DMS79 treated with DMSO at 0.1 percent for 48 hours (cell line): ENCODE measurements at regions not wholly inside any gene's neighbourhood (a gene's known extent, or its start where the extent isn't known, plus 50 kb on each side); places are given as distances from the start of the nearest gene placed in this dataset.

Experiments
- DNase-seq: peaks from one replicate; lab custom pipeline; 2025; lab: John Stamatoyannopoulos, UW

GRCh38 chr5:165188556-165189175 is 1683.2 kb downstream of the MAT2B start:
- no peak for DNase-seq

DNA sequence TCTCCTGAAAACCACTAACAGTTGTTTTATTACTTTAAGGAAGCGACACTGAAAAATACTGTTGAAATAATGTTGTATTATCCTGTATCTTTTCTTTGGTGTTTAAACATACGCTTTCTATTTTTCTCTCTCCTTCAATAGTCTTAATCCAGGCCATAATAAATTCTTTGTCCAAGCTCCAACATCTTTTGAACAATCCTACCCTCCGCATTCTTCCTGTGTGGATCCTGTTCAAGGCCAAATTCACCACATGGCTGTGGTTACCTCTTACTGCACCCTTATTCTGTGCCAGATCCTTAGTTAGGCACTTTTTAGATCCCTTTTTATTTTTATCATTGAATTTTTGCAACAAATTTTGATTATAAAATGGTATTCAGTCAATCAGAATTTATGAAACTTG is 1691.5 kb downstream of the MAT2B start:
- DNase-seq, result no peak

- DNase-seq, result no peak
Observed at GRCh38 chr5:165201369-165201768, 1696.0 kb downstream of the MAT2B start.

- DNase-seq, result no peak
Observed at GRCh38 chr5:165201771-165202518, 1696.5 kb downstream of the MAT2B start.

GRCh38 chr5:165202519-165202910 is 1697.1 kb downstream of the MAT2B start:
- DNase-seq, result no peak

GRCh38 chr5:165209101-165209727 is 1703.8 kb downstream of the MAT2B start:
- no peak for DNase-seq

GRCh38 chr5:165224366-165225045 is 1719.1 kb downstream of the MAT2B start:
- no peak for DNase-seq

DNA sequence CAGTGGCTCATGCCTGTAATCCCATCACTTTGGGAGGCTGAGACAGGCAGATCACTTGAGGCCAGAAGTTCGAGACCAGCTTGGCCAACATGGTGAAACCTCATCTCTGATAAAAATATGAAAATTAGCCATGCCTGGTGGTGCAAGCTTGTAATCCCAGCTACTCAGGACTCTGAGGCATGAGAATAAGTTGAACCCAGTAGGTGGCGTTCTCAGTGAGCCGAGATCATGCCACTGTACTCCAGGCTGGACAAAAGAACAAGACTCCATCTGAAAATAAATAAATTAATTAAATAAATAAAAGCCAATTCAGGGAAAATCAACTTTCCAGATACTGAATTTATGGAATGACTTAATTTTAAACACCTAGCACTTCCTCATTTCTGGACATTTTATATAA is 1722.1 kb downstream of the MAT2B start:
- DNase-seq, result no peak

DNA sequence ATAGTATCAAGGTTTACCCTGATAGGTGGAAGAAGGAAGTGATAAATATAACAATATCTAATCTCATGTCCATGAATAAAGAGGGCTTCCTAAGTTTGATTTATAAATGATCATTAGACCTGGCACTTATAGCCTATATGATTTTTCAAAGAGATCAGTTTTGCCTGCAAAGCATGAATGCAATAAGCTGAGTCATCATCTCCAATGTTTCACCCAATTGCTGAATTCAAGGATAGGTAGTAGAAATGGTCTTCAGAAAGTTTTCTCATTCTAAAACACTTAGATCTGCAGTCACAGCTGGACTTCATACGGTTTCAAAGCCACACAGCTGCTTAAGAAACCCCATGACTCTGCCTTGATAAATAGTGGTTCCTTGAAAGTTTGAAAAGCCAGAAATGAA is 1722.8 kb downstream of the MAT2B start:
- no peak for DNase-seq

GRCh38 chr5:165231821-165232508 is 1726.5 kb downstream of the MAT2B start:
- DNase-seq, result no peak

DNA sequence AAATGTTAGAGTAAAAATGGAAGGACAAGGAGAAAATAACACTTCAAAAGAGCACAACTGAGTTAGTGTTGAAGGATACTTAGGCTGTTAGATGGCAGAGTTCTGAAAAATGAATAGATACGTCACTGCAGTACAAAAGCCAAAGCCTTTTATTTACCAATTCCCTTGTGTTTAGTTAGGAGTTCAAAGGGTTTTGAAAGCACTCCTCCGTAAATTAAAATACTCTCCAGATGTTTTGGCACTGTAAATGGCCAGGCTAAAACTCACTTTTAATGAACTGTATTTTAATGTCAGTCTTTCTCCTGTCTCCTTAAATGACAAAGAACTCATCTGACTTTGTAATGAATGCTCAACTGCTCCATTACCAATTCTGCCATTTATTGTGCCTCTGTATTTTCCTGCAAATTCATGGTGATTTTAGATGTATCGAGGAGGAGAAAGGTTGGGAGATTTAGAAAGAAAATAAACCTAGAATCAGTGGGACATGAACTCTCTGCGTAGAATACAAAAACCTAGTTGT is 1727.2 kb downstream of the MAT2B start:
- no peak for DNase-seq

DNA sequence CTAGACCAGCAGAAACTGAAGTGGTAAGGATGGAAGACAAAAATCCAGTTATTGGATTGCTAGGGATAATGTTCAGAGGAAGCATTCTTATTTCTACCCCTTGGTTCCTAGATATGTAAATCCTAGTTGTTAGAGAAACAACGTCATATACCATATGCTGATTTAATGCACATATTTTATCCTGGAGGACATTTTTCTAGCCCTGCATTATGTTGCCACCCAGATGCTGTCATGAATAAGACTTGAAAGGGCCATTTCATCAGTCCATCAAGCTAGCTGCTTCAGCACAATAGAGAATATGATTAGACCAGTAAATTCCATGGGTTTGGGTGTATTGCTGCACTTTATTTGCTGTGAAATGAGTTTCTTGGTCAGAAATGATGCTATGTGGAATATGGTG is 1736.4 kb downstream of the MAT2B start:
- DNase-seq, result no peak

GRCh38 chr5:165242646-165243045 is 1737.2 kb downstream of the MAT2B start:
- no peak for DNase-seq

DNA sequence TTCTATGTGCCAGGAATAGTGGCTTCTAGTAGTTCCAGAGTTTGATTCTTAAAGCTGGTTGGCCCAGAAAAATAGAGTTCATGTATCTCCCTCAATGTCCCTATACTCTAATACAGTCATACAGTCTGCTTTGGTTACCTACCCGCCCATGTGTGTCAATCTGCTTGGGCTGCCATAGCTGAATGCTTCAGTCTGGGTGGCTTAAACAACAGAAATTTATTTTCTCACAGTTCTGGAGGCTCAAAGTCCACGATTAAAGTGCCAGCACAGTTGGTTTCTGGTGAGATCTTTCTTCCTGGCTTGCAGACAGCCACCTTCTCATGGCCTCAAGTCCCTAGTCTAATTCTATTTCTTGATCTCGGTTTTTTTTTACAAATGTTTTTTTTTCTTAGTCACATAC is 1739.0 kb downstream of the MAT2B start:
- DNase-seq, result no peak

- DNase-seq, result no peak
Observed at GRCh38 chr5:165258197-165258771, 1752.9 kb downstream of the MAT2B start.

DNA sequence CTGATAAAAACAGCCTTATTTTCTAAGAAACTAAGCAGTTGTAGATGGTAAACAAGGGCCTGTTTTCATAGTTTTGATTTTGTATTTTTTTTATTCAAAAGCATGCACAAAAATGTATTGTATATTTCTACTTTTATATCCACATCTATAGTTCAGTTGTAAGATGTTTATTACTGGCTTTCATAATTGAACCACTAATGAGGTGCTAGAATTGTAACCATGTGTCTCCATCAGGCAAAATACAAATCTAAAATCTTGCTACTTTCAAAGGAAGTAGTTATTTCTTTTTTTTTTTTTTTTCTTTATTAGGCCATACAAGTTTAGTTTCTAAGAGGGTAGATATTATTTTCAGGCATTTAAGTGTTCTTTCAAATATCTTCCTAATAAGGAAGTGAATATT is 1755.0 kb downstream of the MAT2B start:
- DNase-seq, result no peak

- no peak for DNase-seq
Observed at GRCh38 chr5:165263536-165263935, 1758.1 kb downstream of the MAT2B start.

- DNase-seq, result no peak
Observed at GRCh38 chr5:165266939-165267338, 1761.5 kb downstream of the MAT2B start.

GRCh38 chr5:165272436-165272835 is 1767.0 kb downstream of the MAT2B start:
- no peak for DNase-seq

GRCh38 chr5:165277661-165278060 is 1772.2 kb downstream of the MAT2B start:
- DNase-seq, result no peak

DNA sequence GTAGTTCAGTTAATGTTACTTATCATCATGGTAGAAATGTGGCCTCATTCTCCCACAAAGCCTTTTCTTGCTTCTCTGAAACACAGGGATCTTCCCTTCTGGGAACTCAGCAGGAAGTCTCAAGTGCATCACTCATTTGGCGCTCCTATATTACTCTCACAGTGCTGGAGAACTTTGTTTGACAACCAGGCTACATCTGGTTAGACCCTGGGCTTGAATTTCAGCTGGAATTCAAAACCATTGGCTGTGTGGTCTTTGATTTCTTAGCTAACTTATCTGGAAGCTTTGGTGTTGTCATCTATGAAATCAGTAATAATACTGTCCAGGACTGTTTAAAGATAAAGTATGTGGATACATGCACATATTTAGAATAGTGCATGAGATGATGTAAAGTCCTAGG is 1777.1 kb downstream of the MAT2B start:
- DNase-seq, result no peak

GRCh38 chr5:165286692-165287091 is 1781.3 kb downstream of the MAT2B start:
- no peak for DNase-seq
